BJ (cell line): ENCODE measurements at regions not wholly inside any gene's neighbourhood (a gene's known extent, or its start where the extent isn't known, plus 50 kb on each side); places are given as distances from the start of the nearest gene placed in this dataset.

ENCODE experiments used
- CTCF ChIA-PET: fragments of 350-600 bp; formaldehyde crosslinking; extraction: SDS; loops from one replicate; lab custom pipeline; 2021; ENCODE audit warnings: antibody characterized with exemption, inconsistent platforms; lab: Yijun Ruan, JAX
- POLR2A ChIA-PET: fragments of 300-600 bp; sonication (Branson Sonifier 250); formaldehyde crosslinking; extraction: SDS; loops from one replicate; lab custom pipeline; 2021; ENCODE audit warnings: antibody characterized with exemption; lab: Charles Lee
- DNase-seq: peaks from one replicate; pipeline ENCODE4 v3.0.0-alpha.2; 2011; ENCODE audit warnings: low read depth
- H3K27me3 ChIP-seq: 2 replicates; pipeline ENCODE4 v1.6.0; 2011; ENCODE audit warnings: low read length; ENCODE audit not compliant: control insufficient read depth, insufficient read depth
- H3K36me3 ChIP-seq: 2 replicates; pipeline ENCODE4 v1.5.1; 2011; ENCODE audit warnings: low read length; ENCODE audit not compliant: control insufficient read depth, insufficient read depth
- H3K4me3 ChIP-seq: 2 replicates; pipeline ENCODE4 v1.5.1; 2011; ENCODE audit warnings: low read depth, mild to moderate bottlenecking, control low read depth, low read length
- CTCF ChIP-seq: IDR thresholded peaks from 2 replicates; pipeline ENCODE4 v1.5.1; 2011; ENCODE audit warnings: low read depth, mild to moderate bottlenecking, control low read depth, inconsistent platforms, low read length, moderate library complexity; ENCODE audit not compliant: insufficient read depth

GRCh38 chr4:43360296-43360695, 467.8 kb downstream of the GRXCR1 start:
- no peak overlapping the region for H3K4me3 ChIP-seq
- no peaks in the 10 kb centered on the region for H3K36me3 ChIP-seq
- no peaks in the 10 kb centered on the region for H3K27me3 ChIP-seq
- DNase-seq, result no peak
- TF ChIP-seq CTCF, result no peak
- ChIA-PET CTCF (no interaction called here), POLR2A (no interaction called here)

DNA sequence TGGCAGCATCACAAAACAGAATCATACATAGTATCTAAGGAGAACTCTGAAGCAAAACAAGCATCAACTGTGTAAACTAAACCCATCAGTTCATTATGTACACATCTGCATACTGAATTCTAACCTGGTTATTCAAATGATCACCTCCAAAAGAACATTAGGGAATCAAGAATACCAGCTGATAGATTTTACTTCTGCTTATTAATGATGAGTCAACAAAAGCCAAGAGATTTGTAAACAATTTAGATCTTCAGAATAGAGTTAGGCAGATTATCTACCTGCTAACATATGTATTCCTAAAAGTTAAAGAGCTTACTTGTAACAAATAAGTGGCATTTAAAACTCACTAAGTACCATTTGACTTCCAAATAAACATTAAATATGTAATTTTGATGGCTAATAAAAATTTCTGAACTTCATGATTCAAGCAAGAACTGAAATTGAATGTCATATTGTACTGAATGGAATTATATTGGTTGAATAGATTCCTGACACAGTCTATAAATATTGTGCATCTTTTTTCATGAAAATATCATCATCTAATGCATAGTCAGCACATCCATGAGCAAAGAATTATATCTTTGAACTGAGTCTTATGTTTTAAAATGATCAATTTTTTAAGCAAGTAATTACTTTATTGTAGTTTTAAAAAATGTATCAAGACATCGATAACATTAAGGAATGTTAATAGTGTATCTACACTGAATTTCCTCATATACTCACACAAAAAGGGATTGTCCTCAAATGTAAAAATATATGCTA, 470.5 kb downstream of the GRXCR1 start:
- ChIA-PET POLR2A (no interaction called here), CTCF (no interaction called here)
- Histone ChIP-seq H3K4me3 (no peak overlapping the region), H3K27me3 (no peaks in the 10 kb centered on the region), H3K36me3 (no peaks in the 10 kb centered on the region)
- DNase-seq, result no peak
- no peak for TF ChIP-seq CTCF

DNA sequence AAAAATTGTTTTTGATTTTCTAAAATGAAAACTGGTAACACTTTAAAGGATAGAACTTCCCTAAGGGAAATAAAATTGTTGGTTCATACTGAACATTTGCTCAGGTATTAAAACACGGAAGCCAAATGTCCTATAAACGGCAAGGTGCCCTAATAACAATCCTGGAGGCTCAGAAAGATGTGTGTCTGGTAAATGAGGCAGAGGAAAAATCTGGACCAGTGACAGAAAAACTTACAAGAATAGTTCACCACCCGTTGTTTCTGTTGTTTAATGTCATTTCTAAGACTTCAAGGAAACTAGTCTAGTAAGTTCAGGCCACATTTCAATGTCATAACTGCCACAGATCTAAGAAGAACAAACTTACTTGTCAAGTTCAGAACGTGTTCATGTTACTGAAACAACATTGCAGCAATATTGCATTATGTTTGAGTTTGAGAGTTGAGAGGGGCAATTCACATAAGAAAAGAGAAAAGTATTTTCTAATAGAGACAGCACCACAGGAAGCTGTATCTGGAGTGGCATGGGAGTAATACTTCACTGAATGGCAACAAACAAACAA, 476.6 kb downstream of the GRXCR1 start:
- POLR2A ChIA-PET, result no interaction called here
- Histone ChIP-seq H3K27me3 (no peaks in the 10 kb centered on the region), H3K36me3 (no peaks in the 10 kb centered on the region), H3K4me3 (no peak overlapping the region)
- no peak for DNase-seq
- no peak for TF ChIP-seq CTCF
- CTCF ChIA-PET, result no interaction called here

DNA sequence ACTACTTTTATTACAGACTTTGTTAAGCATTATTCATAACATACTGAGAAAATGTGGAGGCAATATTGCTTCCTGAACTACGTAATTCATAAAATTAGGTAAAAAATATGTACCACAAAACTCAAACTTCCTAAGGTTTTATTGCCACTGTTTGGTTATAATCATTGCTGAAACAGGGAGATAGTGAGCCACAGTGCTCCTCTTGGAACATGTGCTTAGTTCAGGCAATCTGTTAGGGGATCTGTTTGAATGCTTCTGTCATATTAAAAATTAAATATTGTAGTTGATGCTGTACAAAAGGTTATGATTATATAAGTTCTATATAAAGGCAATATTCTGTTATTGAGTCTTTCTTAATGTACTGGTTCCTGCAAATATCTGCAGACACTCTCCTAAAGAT, 480.7 kb downstream of the GRXCR1 start:
- POLR2A ChIA-PET, result no interaction called here
- no peaks in the 10 kb centered on the region for H3K27me3 ChIP-seq
- CTCF ChIA-PET, result no interaction called here
- no peak for DNase-seq
- H3K36me3 ChIP-seq, result no peaks in the 10 kb centered on the region
- no peak overlapping the region for H3K4me3 ChIP-seq
- no peak for TF ChIP-seq CTCF

DNA sequence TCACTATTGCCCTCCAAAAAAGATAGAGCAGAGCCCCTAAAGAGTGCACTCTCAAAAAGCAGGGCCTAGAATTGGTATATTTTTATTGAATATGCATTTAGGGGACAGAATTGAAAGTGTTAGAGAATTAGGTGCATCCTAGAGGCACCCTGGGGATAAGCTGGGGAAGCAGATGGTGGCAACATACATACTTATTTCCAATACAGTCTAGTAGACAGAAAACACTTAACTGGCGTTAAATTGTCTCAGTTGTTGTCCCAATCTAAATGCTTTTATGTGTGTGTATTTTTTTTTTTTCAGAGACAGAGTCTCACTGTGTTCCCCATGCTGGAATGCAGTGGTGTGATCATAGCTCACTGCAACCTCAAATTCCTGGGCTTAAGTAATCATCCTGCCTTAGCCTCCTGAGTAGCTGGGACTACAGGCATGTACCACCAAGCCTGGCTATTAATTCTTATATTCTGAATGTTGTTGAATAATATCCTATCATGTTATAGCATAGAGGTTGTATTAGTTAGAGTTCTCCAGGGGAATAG, 481.8 kb downstream of the GRXCR1 start:
- ChIA-PET CTCF (no interaction called here), POLR2A (no interaction called here)
- DNase-seq, result no peak
- TF ChIP-seq CTCF, result no peak
- Histone ChIP-seq H3K36me3 (no peaks in the 10 kb centered on the region), H3K4me3 (no peak overlapping the region), H3K27me3 (no peaks in the 10 kb centered on the region)
